T47D (cell line): ENCODE measurements at regions not wholly inside any gene's neighbourhood (a gene's known extent, or its start where the extent isn't known, plus 50 kb on each side); places are given as distances from the start of the nearest gene placed in this dataset.

Experiments used
- DNase-seq, 2 experiments: peaks; one replicate each; pipeline versions ENCODE4 v3.0.0 to v3.0.0-alpha.2; 2011 to 2012; ENCODE audit warnings: low read depth in 1 of 2, low spot score in 1 of 2
- JUND ChIP-seq: IDR thresholded peaks from 2 replicates; pipeline ENCODE4 v1.6.1; 2012; ENCODE audit warnings: low read depth
- in situ Hi-C: cut with HindIII; loops from 2 replicates; pipeline ENCODE4 v1.10.0; 2016; ENCODE audit warnings: low sequenced_read_pairs, low pct_unique_long_range_greater_than_20kb

GRCh38 chr13:72180253-72180952 is 313.4 kb upstream of the DACH1 start:
- no peak for TF ChIP-seq JUND
- in situ Hi-C loops = no loop called here
- DNase-seq = peak in 1 of 2 experiments; percentile 19

DNA sequence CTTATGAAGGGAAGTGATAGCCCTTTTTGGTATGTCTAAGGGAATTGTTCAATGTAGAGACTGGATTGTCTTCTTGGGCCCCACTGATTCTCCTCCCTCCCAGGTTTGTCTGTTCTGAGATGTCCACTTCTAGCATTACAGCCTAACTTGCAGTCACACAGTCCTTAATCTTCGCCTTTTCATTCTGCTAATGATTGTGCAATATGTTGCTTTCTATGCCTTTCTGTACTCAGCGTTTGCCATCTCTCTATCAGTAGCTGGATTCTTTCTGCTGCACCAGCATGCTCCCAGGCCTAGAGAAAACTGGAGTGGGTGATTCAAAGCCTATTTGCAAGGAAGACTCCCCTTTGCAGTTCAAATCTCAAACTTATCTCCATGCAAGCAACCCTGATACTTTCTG is 307.5 kb upstream of the DACH1 start:
- TF ChIP-seq JUND = no peak
- in situ Hi-C loops = no loop called here
- no peak for DNase-seq

GRCh38 chr13:72170571-72170970 is 303.6 kb upstream of the DACH1 start:
- TF ChIP-seq JUND = no peak
- no peak for DNase-seq
- in situ Hi-C loops = no loop called here

DNA sequence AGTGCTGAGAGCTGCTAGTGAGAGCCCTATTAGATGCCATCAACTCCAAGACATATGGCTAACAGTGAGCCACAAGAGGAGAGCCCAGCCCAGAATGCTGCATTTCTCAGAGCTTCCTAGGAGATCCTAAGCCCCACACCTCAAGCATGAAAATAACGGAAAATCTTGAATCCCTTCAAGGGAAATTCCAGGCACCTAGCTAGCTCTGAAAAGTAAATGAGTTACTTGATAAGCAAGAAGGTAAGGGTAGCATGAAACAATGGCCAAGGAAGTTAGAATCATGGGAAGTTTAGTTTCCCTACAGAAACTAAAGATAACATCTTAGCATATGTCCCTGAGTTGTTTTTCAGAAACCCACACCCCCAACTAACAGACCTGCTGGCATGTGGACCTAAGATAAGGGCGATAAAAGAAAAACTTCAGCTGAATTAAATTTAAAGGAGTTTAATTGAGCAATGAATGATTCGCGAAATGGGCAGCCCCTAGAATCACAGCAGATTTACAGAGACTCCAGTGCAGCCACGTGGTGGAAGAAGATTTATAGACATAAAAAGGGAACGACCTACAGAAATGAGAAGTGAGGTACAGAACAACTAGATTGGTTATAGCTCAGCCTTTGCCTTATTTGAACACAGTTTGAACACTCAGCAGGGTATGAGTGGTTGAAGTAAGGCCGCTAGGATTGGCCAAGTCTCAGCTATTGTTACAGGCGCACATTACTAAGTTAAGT is 301.3 kb upstream of the DACH1 start:
- in situ Hi-C loops = no loop called here
- no peak for DNase-seq
- no peak for TF ChIP-seq JUND

DNA sequence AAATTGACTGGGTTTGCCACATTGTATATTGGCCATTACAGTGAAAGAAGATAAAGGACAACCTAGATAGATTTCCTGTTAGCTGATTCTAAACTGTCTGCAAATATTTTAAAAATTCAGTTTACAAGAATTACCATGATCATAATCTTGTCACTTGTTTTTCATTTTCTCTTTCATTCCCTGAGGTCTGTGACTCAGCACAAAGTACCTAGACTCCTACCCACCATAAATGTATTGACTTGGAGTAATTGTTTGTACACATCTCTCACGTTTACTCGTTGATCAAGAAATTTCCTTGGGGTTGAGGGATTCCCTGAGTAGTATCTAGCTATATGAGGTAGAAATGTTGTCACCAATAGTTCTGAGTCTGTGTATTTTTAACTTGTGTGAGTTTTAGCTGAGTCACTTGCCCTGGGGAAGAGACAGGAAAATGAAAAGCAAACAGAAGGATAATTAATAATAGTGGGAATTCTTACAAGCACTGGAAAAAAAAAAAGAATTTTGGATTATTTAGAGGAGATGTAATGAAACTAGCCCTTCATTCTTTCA is 299.2 kb upstream of the DACH1 start:
- TF ChIP-seq JUND = no peak
- peak in 1 of 2 experiments; percentile 2 for DNase-seq
- in situ Hi-C loops = no loop called here

- in situ Hi-C loops = no loop called here
- DNase-seq = no peak
- TF ChIP-seq JUND = no peak
Measured at GRCh38 chr13:72165276-72165675, 298.3 kb upstream of the DACH1 start.

GRCh38 chr13:72164811-72165210 is 297.8 kb upstream of the DACH1 start:
- in situ Hi-C loops = no loop called here
- DNase-seq = no peak
- TF ChIP-seq JUND = no peak

- in situ Hi-C loops = no loop called here
- no peak for TF ChIP-seq JUND
- no peak for DNase-seq
Measured at GRCh38 chr13:72163678-72164077, 296.7 kb upstream of the DACH1 start.

DNA sequence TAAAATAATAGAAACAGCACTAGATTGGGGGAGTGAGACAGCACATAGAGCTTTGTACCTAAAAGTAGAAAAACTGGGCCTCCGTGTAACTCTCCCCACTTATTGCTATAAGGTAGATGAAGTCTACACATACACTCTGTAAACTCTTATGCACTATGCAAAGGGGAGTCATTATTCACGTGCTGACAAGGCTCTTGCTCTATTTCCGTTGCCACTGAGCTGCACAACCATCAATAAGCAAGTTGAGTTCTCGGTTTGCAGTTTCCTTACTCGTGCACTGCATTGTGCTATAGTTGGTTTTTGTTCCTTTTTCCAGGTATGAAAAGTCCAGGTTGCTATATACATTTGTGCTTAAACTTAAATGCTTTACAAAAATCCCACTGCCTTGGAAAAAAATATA is 294.0 kb upstream of the DACH1 start:
- no peak for TF ChIP-seq JUND
- DNase-seq = no peak

DNA sequence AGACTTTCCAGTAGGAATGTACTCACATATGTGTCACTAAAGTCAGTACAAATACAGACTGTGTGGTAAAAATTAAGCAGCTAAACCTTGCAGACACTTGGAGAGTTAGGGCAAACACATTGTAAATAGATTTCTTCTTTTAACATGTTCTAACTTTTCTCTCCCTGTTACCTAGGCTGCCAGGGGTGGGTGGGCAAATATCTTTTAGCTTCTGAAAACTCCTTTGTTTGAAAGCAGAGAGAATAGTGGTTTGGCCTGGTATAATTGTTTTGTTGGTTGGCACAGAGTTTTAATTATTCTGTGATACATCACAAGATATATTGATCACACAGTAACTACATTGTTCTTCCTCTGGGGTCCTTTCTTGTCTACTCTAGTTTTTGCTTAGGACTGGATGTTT is 289.8 kb upstream of the DACH1 start:
- in situ Hi-C loops = no loop called here
- DNase-seq = no peak
- no peak for TF ChIP-seq JUND

More for the DNA sequence above, 294.0 kb upstream of the DACH1 start:
- in situ Hi-C loops = no loop called here

GRCh38 chr13:72153272-72153671 is 286.3 kb upstream of the DACH1 start:
- DNase-seq = no peak
- in situ Hi-C loops = no loop called here
- TF ChIP-seq JUND = no peak

- no peak for DNase-seq
- in situ Hi-C loops = no loop called here
- TF ChIP-seq JUND = no peak
Measured at GRCh38 chr13:72151241-72151640, 284.2 kb upstream of the DACH1 start.

DNA sequence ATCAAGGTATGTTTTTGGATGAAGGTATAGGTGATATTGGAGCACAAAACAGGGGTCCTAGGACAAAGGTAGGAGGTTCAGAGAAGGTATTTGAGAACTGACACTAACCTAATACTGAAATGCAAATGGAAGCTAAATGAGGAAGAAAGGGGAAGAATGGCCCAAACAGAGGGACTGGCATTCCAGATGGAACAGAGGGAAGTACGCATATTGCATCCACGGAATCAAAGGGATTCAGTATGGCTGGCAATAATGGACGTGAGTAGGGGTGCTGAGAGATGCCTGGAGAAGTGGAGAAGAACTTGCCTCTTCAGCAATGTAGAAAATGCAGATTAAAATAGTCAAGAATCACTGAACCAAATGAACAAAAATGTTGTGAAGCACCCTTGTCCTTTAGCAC is 283.5 kb upstream of the DACH1 start:
- DNase-seq = no peak
- in situ Hi-C loops = no loop called here
- TF ChIP-seq JUND = no peak

- in situ Hi-C loops = no loop called here
Measured at GRCh38 chr13:72149701-72150100, 282.7 kb upstream of the DACH1 start.

More at GRCh38 chr13:72149701-72150100, 282.7 kb upstream of the DACH1 start:
- no peak for TF ChIP-seq JUND
- DNase-seq = no peak
